Activated CD4-positive, alpha-beta memory T cell treated with anti-CD3 and anti-CD28 coated beads, Interleukin-2, amount 10 ng/mL, durations not matched to agents 7 days and 5 days (primary cell): ENCODE measurements at regions not wholly inside any gene's neighbourhood (a gene's known extent, or its start where the extent isn't known, plus 50 kb on each side); places are given as distances from the start of the nearest gene placed in this dataset.
A peak's percentile ranks its signal among the peaks of the same experiment; 100 is the strongest.

Experiments
- CTCF ChIA-PET: fragments of 350-600 bp; sonication (Branson Sonifier 250); formaldehyde crosslinking; loops from one replicate; lab custom pipeline; 2021; ENCODE audit warnings: antibody characterized with exemption, inconsistent platforms; lab: Charles Lee
- POLR2A ChIA-PET: fragments of 350-600 bp; sonication (Branson Sonifier 250); formaldehyde crosslinking; loops from one replicate; lab custom pipeline; 2021; ENCODE audit warnings: antibody characterized with exemption; lab: Charles Lee
- DNase-seq: peaks from one replicate; pipeline ENCODE4 v3.0.0-alpha.2; 2020
- H3K27ac Mint-ChIP-seq: one replicate; pipeline ENCODE4 v1.8.0; 2021; ENCODE audit warnings: mild to moderate bottlenecking, mixed read lengths
- H3K27me3 Mint-ChIP-seq: one replicate; pipeline ENCODE4 v1.8.0; 2021; ENCODE audit warnings: mixed read lengths
- H3K36me3 Mint-ChIP-seq: one replicate; pipeline ENCODE4 v1.8.0; 2021; ENCODE audit warnings: low read depth, mixed read lengths
- H3K4me1 Mint-ChIP-seq: one replicate; pipeline ENCODE4 v1.8.0; 2021; ENCODE audit warnings: mixed read lengths
- H3K4me3 Mint-ChIP-seq: one replicate; pipeline ENCODE4 v1.8.0; 2021; ENCODE audit warnings: mild to moderate bottlenecking, mixed read lengths
- H3K9me3 Mint-ChIP-seq: one replicate; pipeline ENCODE4 v1.8.0; 2021; ENCODE audit warnings: mixed read lengths

DNA sequence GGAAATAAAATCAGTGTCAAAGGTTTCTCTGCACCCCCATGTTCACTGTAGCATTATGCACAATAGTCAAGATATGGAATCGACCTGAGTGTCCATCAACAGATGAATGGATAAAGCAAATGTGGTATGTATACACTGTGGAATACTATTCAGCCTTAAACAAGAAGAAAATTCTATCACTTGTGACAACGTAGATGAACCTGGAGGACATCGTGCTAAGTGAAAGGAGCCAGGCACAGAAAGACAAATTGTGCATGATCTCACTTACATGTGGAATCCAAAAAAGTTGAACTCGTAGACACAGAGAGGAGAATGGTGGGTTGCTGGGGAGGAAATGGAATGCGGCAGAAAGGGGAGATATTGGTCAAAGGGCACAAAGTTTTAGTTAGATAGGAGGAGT, 136.3 kb upstream of the ESR1 start:
- Mint-ChIP-seq H3K27ac (no peak overlapping the region), H3K9me3 (no peaks in the 10 kb centered on the region), H3K36me3 (no peaks in the 10 kb centered on the region), H3K27me3 (peaks cover 4% of the 10 kb centered on the region), H3K4me3 (no peak overlapping the region), H3K4me1 (peaks cover 8% of the 10 kb centered on the region)
- ChIA-PET POLR2A (no interaction called here), CTCF (no interaction called here)
- no peak for DNase-seq

GRCh38 chr6:151674578-151674977, 132.9 kb upstream of the ESR1 start:
- peaks cover 12% of the 10 kb centered on the region for H3K4me1 Mint-ChIP-seq
- H3K36me3 Mint-ChIP-seq = no peaks in the 10 kb centered on the region
- no peak for DNase-seq
- no peak overlapping the region for H3K4me3 Mint-ChIP-seq
- H3K27me3 Mint-ChIP-seq = no peaks in the 10 kb centered on the region
- ChIA-PET POLR2A (no interaction called here), CTCF (interaction anchor here (1.2 to 2.7 kb wide), 4 partner anchors 16 to 595 kb away, joined by 3 to 12 read pairs (median 7); no protein-coding TSS in a partner anchor)
- H3K9me3 Mint-ChIP-seq = no peaks in the 10 kb centered on the region
- no peak overlapping the region for H3K27ac Mint-ChIP-seq

- H3K27me3 Mint-ChIP-seq = no peaks in the 10 kb centered on the region
- POLR2A ChIA-PET = no interaction called here
Measured at GRCh38 chr6:151675746-151676459, 131.6 kb upstream of the ESR1 start.

DNA sequence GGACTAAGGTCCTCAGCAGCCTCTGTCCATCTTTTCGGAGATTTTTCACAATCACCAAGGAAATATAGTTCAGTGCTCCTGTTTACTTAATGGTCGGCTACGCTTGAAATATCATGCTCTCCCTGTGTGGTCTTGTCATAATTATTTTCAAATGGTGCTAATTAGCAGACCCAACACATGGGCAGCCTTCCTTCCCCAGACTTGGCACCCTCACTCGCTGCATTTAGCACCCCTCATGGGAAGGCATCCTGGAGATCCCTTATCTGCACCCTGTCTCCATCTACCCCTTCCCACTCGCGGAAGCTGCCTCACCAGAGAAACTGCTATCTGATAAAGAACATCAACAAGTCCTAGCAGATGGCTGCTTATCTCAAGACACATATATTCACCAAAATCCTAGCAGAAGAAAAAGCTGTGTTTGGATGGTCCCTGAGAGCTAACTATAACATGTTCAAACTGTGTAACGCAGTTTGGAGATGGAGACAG, 131.0 kb upstream of the ESR1 start:
- no peak for DNase-seq
- H3K9me3 Mint-ChIP-seq = no peaks in the 10 kb centered on the region
- no peak overlapping the region for H3K4me3 Mint-ChIP-seq
- peaks cover 12% of the 10 kb centered on the region for H3K4me1 Mint-ChIP-seq
- H3K27ac Mint-ChIP-seq = no peak overlapping the region
- CTCF ChIA-PET = interaction anchor here (1.4 to 2.7 kb wide), 4 partner anchors 14 to 593 kb away, joined by 3 to 12 read pairs (median 7); no protein-coding TSS in a partner anchor
- POLR2A ChIA-PET = no interaction called here
- no peaks in the 10 kb centered on the region for H3K36me3 Mint-ChIP-seq
- H3K27me3 Mint-ChIP-seq = no peaks in the 10 kb centered on the region

More at GRCh38 chr6:151675746-151676459, 131.6 kb upstream of the ESR1 start:
- Mint-ChIP-seq H3K9me3 (no peaks in the 10 kb centered on the region), H3K4me3 (no peak overlapping the region), H3K36me3 (no peaks in the 10 kb centered on the region), H3K4me1 (peaks cover 12% of the 10 kb centered on the region), H3K27ac (no peak overlapping the region)
- peak; percentile 63 for DNase-seq
- CTCF ChIA-PET = interaction anchor here (0.7 to 2.7 kb wide), 7 partner anchors 15 to 593 kb away, joined by 3 to 12 read pairs (median 3); no protein-coding TSS in a partner anchor

DNA sequence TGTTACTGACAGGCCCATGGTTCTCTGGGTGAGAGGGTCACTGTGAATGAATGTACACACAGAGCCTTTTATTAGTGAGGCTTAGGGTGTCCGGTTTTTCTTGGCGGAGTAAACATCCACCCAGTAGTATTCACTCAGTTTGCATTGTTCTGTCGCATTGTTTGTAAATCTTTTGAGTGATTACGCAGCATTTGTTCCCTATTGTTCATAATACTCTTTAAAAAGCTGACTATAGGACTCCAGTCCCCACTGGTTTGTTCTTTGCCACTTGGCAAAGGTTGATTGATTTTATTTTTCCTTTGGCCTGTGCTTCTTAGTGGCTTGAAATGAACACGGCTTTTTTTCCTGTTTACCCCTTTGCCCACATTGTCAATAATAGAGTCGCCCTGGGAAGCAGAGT, 130.1 kb upstream of the ESR1 start:
- ChIA-PET POLR2A (no interaction called here), CTCF (interaction anchor here (2.7 kb wide), 1 partner anchor 13 kb away, joined by 11 read pairs; no protein-coding TSS in a partner anchor)
- no peaks in the 10 kb centered on the region for H3K36me3 Mint-ChIP-seq
- H3K9me3 Mint-ChIP-seq = no peaks in the 10 kb centered on the region
- H3K27me3 Mint-ChIP-seq = peaks cover 3% of the 10 kb centered on the region
- no peak overlapping the region for H3K27ac Mint-ChIP-seq
- H3K4me3 Mint-ChIP-seq = no peak overlapping the region
- H3K4me1 Mint-ChIP-seq = peaks cover 12% of the 10 kb centered on the region
- DNase-seq = no peak

GRCh38 chr6:151679081-151679480, 128.4 kb upstream of the ESR1 start:
- CTCF ChIA-PET = no interaction called here
- H3K4me3 Mint-ChIP-seq = no peak overlapping the region
- peaks cover 12% of the 10 kb centered on the region for H3K4me1 Mint-ChIP-seq
- H3K36me3 Mint-ChIP-seq = no peaks in the 10 kb centered on the region
- POLR2A ChIA-PET = no interaction called here
- H3K27me3 Mint-ChIP-seq = peaks cover 8% of the 10 kb centered on the region
- H3K27ac Mint-ChIP-seq = no peak overlapping the region
- no peaks in the 10 kb centered on the region for H3K9me3 Mint-ChIP-seq
- no peak for DNase-seq

DNA sequence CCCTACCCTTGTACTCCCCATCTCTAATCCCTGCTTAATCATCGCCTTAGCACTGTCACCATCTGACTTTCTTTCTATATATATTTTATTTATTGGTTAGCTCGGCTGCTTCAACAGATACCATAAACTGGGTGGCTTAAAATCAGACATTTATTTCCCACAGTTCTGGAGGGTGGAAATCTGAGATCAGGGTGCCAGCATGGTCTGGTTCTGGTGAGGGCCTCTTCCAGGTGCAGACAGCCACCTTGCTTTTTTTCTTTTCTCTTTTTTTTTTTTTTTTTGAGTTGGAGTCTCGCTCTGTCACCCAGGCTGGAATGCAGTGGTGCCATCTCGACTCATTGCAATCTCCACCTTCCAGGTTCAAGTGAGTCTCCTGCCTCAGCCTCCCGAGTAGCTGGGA, 127.5 kb upstream of the ESR1 start:
- POLR2A ChIA-PET = no interaction called here
- Mint-ChIP-seq H3K36me3 (no peaks in the 10 kb centered on the region), H3K27me3 (peaks cover 10% of the 10 kb centered on the region), H3K9me3 (no peaks in the 10 kb centered on the region), H3K4me1 (peaks cover 12% of the 10 kb centered on the region), H3K4me3 (no peak overlapping the region), H3K27ac (no peak overlapping the region)
- DNase-seq = no peak
- CTCF ChIA-PET = interaction anchor here (0.7 to 2.1 kb wide), 3 partner anchors 10 to 588 kb away, joined by 4 to 5 read pairs (median 5); no protein-coding TSS in a partner anchor

- ChIA-PET POLR2A (interaction anchor here (0.8 kb wide), 1 partner anchor 10 kb away, joined by 4 read pairs; no protein-coding TSS in a partner anchor), CTCF (interaction anchor here (1.0 to 2.1 kb wide), 2 partner anchors 9 to 587 kb away, joined by 4 to 5 read pairs; no protein-coding TSS in a partner anchor)
- Mint-ChIP-seq H3K27ac (no peak overlapping the region), H3K36me3 (no peaks in the 10 kb centered on the region), H3K4me1 (peaks cover 4% of the 10 kb centered on the region), H3K27me3 (peaks cover 10% of the 10 kb centered on the region), H3K4me3 (no peak overlapping the region), H3K9me3 (no peaks in the 10 kb centered on the region)
- DNase-seq = no peak
Measured at GRCh38 chr6:151680846-151681432, 126.5 kb upstream of the ESR1 start.

- POLR2A ChIA-PET = no interaction called here
- CTCF ChIA-PET = interaction anchor here (2.1 kb wide), 1 partner anchor 9 kb away, joined by 5 read pairs; no protein-coding TSS in a partner anchor
- no peak overlapping the region for H3K4me3 Mint-ChIP-seq
- DNase-seq = no peak
- H3K4me1 Mint-ChIP-seq = peaks cover 2% of the 10 kb centered on the region
- no peaks in the 10 kb centered on the region for H3K36me3 Mint-ChIP-seq
- no peaks in the 10 kb centered on the region for H3K9me3 Mint-ChIP-seq
- H3K27me3 Mint-ChIP-seq = peaks cover 10% of the 10 kb centered on the region
- no peak overlapping the region for H3K27ac Mint-ChIP-seq
Measured at GRCh38 chr6:151681433-151682059, 125.9 kb upstream of the ESR1 start.

DNA sequence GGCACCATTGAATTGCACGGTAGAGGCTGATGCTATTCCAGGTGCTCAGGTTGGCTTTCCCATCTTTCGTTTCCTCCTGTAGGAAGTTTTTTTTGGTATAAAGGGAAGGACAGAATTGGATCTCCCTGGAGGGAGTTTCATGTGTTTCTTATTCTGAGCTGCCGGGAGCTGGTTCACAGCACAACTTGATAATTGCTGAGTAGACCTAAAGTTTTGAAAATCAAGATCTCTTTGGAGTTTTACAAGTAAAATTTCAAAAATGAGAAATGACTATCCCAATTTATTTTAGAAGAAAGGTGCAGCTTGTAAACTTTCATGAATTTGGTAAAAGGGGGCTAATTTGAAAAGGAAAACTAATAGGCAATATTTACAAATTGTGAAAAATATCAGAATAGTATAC, 125.2 kb upstream of the ESR1 start:
- Mint-ChIP-seq H3K4me1 (no peaks in the 10 kb centered on the region), H3K4me3 (no peak overlapping the region), H3K27me3 (peaks cover 13% of the 10 kb centered on the region), H3K27ac (no peak overlapping the region), H3K9me3 (no peaks in the 10 kb centered on the region), H3K36me3 (no peaks in the 10 kb centered on the region)
- POLR2A ChIA-PET = no interaction called here
- DNase-seq = no peak
- CTCF ChIA-PET = no interaction called here

- ChIA-PET POLR2A (no interaction called here), CTCF (no interaction called here)
- H3K36me3 Mint-ChIP-seq = no peaks in the 10 kb centered on the region
Measured at GRCh38 chr6:151682922-151683321, 124.6 kb upstream of the ESR1 start.

DNA sequence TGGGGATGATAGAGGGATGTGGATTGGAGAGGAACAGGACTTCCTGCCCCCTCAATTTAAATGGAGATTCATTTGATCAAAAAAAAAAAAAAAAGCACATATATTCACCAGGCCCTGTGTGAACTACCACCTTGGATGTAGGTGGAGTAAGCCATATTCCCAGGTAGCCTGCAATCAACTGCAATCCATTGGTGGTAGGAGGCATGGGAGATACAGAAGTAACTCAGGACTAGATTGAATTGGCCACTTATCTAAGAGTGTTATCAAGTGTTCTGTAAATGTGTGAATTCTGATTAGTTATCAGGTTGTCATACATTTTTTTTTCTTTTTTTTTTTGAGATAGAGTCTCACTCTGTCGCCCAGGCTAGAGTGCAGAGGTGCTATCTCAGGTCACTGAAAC, 124.1 kb upstream of the ESR1 start:
- no peak overlapping the region for H3K27ac Mint-ChIP-seq
- no peak for DNase-seq
- H3K4me3 Mint-ChIP-seq = no peak overlapping the region
- no peaks in the 10 kb centered on the region for H3K4me1 Mint-ChIP-seq
- H3K27me3 Mint-ChIP-seq = peaks cover 14% of the 10 kb centered on the region
- H3K9me3 Mint-ChIP-seq = no peaks in the 10 kb centered on the region
- ChIA-PET CTCF (no interaction called here), POLR2A (no interaction called here)
- no peaks in the 10 kb centered on the region for H3K36me3 Mint-ChIP-seq

More at GRCh38 chr6:151682922-151683321, 124.6 kb upstream of the ESR1 start:
- Mint-ChIP-seq H3K27ac (no peak overlapping the region), H3K9me3 (no peaks in the 10 kb centered on the region), H3K27me3 (peaks cover 14% of the 10 kb centered on the region), H3K4me1 (no peaks in the 10 kb centered on the region), H3K4me3 (no peak overlapping the region)
- DNase-seq = no peak
